ENCODE measurements at regions not wholly inside any gene's neighbourhood (a gene's known extent, or its start where the extent isn't known, plus 50 kb on each side); places are given as distances from the start of the nearest gene placed in this dataset.

- no peak for TF ChIP-seq POLR2A (IDR thresholded peaks at IDR 0.05)
- TF ChIP-seq, protein P1, sequence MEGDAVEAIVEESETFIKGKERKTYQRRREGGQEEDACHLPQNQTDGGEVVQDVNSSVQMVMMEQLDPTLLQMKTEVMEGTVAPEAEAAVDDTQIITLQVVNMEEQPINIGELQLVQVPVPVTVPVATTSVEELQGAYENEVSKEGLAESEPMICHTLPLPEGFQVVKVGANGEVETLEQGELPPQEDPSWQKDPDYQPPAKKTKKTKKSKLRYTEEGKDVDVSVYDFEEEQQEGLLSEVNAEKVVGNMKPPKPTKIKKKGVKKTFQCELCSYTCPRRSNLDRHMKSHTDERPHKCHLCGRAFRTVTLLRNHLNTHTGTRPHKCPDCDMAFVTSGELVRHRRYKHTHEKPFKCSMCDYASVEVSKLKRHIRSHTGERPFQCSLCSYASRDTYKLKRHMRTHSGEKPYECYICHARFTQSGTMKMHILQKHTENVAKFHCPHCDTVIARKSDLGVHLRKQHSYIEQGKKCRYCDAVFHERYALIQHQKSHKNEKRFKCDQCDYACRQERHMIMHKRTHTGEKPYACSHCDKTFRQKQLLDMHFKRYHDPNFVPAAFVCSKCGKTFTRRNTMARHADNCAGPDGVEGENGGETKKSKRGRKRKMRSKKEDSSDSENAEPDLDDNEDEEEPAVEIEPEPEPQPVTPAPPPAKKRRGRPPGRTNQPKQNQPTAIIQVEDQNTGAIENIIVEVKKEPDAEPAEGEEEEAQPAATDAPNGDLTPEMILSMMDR (IDR thresholded peaks at IDR 0.05 in 4 of 5, conservative IDR thresholded peaks at IDR 0.05 in 1 of 5), result no peak
Measured at GRCh38 chr1:25169610-25170009, 62.7 kb downstream of the SYF2 start.
